GM12878 (cell line): ENCODE measurements at regions not wholly inside any gene's neighbourhood (a gene's known extent, or its start where the extent isn't known, plus 50 kb on each side); places are given as distances from the start of the nearest gene placed in this dataset.

Source experiments
- ATAC-seq: fragments of 200-7000 bp; cut with Tn5 transposase; 3 replicates; pipeline ENCODE4 v1.9.1; 2020; ENCODE audit warnings: mild to moderate bottlenecking, moderate library complexity
- BruUV-seq: library from RNA; stranded (reverse); fragments of 400-500 nt; replicated peaks from 2 replicates; lab custom pipeline; 2021; lab: Mats Ljungman, UMichigan
- CTCF ChIA-PET: fragments of 300-600 bp; sonication (Branson Sonifier 250); formaldehyde crosslinking; extraction: SDS; loops from one replicate; lab custom pipeline; 2021; ENCODE audit warnings: inconsistent platforms; lab: Yijun Ruan, JAX
- POLR2A ChIA-PET: fragments of 350-600 bp; formaldehyde crosslinking; extraction: SDS; loops from one replicate; lab custom pipeline; 2021; ENCODE audit warnings: inconsistent platforms; lab: Charles Lee
- RAD21 ChIA-PET: fragments of 300-600 bp; sonication (Branson Sonifier 250); formaldehyde crosslinking; loops from one replicate; lab custom pipeline; 2023; ENCODE audit warnings: antibody characterized with exemption; ENCODE audit not compliant: unreplicated experiment; lab: Charles Lee
- SMC1A ChIA-PET: fragments of 300-600 bp; sonication (Branson Sonifier 250); formaldehyde crosslinking; loops from one replicate; lab custom pipeline; 2023; ENCODE audit not compliant: unreplicated experiment, uncharacterized antibody; lab: Charles Lee
- DNase-seq: peaks from one replicate; pipeline ENCODE4 v3.0.0-alpha.2; 2011; ENCODE audit warnings: low read depth, low spot score
- FAIRE-seq: peaks from 3 replicates; lab custom pipeline; 2011; peaks lifted over from hg19 to GRCh38; lab: Jason Lieb, UNC
- H2AFZ ChIP-seq: 2 replicates; pipeline ENCODE4 v1.6.0; 2011; ENCODE audit warnings: low read depth, low read length, control low read depth; ENCODE audit not compliant: control insufficient read depth
- H3K27ac ChIP-seq: 2 replicates; pipeline ENCODE4 v1.5.1; 2011; ENCODE audit warnings: control low read depth; ENCODE audit not compliant: control insufficient read depth, insufficient read depth
- H3K27me3 ChIP-seq, 2 experiments: replicated peaks in 1 of 2; 2 replicates each; pipeline versions ENCODE4 v1.6.0 to v1.6.1; 2011; ENCODE audit warnings: low read length in 1 of 2; ENCODE audit not compliant: control insufficient read depth in 2 of 2, insufficient read depth in 2 of 2
- H3K36me3 ChIP-seq, 2 experiments: 2 replicates each; pipeline ENCODE4 v1.5.1; 2011; ENCODE audit warnings: low read length in 1 of 2; ENCODE audit not compliant: control insufficient read depth in 2 of 2, insufficient read depth in 2 of 2
- H3K4me1 ChIP-seq: 2 replicates; pipeline ENCODE4 v1.6.1; 2011; ENCODE audit warnings: mild to moderate bottlenecking, low read length, moderate library complexity, mixed read lengths; ENCODE audit not compliant: control insufficient read depth, insufficient read depth
- H3K4me2 ChIP-seq: 2 replicates; pipeline ENCODE4 v1.6.0; 2011; ENCODE audit warnings: control low read depth; ENCODE audit not compliant: control insufficient read depth, insufficient read depth
- H3K4me3 ChIP-seq: fragments of 200-600 bp; sonication (generic); 2 replicates; pipeline ENCODE4 v1.5.1; 2016
- H3K79me2 ChIP-seq: 2 replicates; pipeline ENCODE4 v1.6.0; 2011; ENCODE audit warnings: low read length; ENCODE audit not compliant: control insufficient read depth, insufficient read depth
- H3K9ac ChIP-seq: 2 replicates; pipeline ENCODE4 v1.8.0; 2011; ENCODE audit warnings: low read length, control low read depth, mixed read lengths; ENCODE audit not compliant: control insufficient read depth, insufficient read depth
- H3K9me3 ChIP-seq: replicated peaks from 3 replicates; pipeline ENCODE4 v1.5.1; 2011; ENCODE audit warnings: mild to moderate bottlenecking, low read length; ENCODE audit not compliant: control insufficient read depth, insufficient read depth
- H4K20me1 ChIP-seq: 2 replicates; pipeline ENCODE4 v1.6.0; 2011; ENCODE audit not compliant: control insufficient read depth, insufficient read depth
- BHLHE40 ChIP-seq, 2 experiments: fragments of 450-650 bp in 1 of 2; IDR thresholded peaks; 2 replicates each; pipeline ENCODE4 v1.6.1; 2011 to 2017; ENCODE audit warnings: low read depth in 2 of 2, borderline replicate concordance in 1 of 2, improper control_type of control experiment in 1 of 2, low read length in 1 of 2, mild to moderate bottlenecking in 1 of 2
- CHD2 ChIP-seq: IDR thresholded peaks from 2 replicates; pipeline ENCODE4 v1.6.1; 2011; ENCODE audit warnings: low read depth, low read length, improper control_type of control experiment, borderline replicate concordance
- NBN ChIP-seq: fragments of 450-650 bp; IDR thresholded peaks from 2 replicates; pipeline ENCODE4 v1.6.1; 2016
- SREBF1 ChIP-seq: IDR thresholded peaks from 2 replicates; pipeline ENCODE4 v1.6.1; 2012; ENCODE audit warnings: mild to moderate bottlenecking, low read length
- ZBTB11 ChIP-seq: fragments of 450-650 bp; formaldehyde crosslinking; IDR thresholded peaks from 2 replicates; pipeline ENCODE4 v1.5.0; 2022; ENCODE audit warnings: mild to moderate bottlenecking, missing genetic modification characterization
- WGBS: methylation state at CpG from one replicate; pipeline ENCODE4 v1.1.6; 2016; ENCODE audit warnings: low lambda C conversion rate; ENCODE audit not compliant: insufficient replicate concordance, insufficient coverage; ENCODE audit errors: missing lambda C conversion rate; 5-methylcytosine and 5-hydroxymethylcytosine counted together
- in situ Hi-C: fragments of 300-500 bp; cut with MboI; formaldehyde crosslinking; loops from 9 replicates; pipeline ENCODE4 v1.14.3; 2018; ENCODE audit warnings: mixed read lengths
- intact Hi-C: fragments of 100-400 bp; cut with micrococcal nuclease; formaldehyde crosslinking; loops from one replicate; pipeline ENCODE4 v1.14.2; 2022; ENCODE audit not compliant: unreplicated experiment
- TF ChIP-seq, protein P1 (sequence below): fragments of 450-650 bp; conservative IDR thresholded peaks from 2 replicates; pipeline ENCODE4 v1.6.1; 2017; ENCODE audit warnings: mild to moderate bottlenecking, moderate library complexity
- TF ChIP-seq, protein P2 (sequence below): fragments of 450-650 bp; IDR thresholded peaks from 2 replicates; pipeline ENCODE4 v1.6.1; 2016; ENCODE audit warnings: mild to moderate bottlenecking

- WGBS, result 0% methylated on average over 1 of the region's 1 CpG
- ChIA-PET RAD21 (no interaction called here), CTCF (no interaction called here), SMC1A (no interaction called here), POLR2A (no interaction called here)
- no peaks in the 10 kb centered on the region; the same call in 2 of the 3 replicates for H3K9me3 ChIP-seq
- no peaks in the 10 kb centered on the region for H3K27me3 ChIP-seq
- no peak overlapping the region for H3K4me2 ChIP-seq
- no TSS peak for BruUV-seq
- no peak overlapping the region for H3K4me3 ChIP-seq
- ATAC-seq, result no peak
- in situ Hi-C loops, result no loop called here
- no peak overlapping the region for H3K27ac ChIP-seq
- intact Hi-C loops, result no loop called here
- H3K36me3 ChIP-seq, result no peaks in the 10 kb centered on the region
- H2AFZ ChIP-seq, result no peak overlapping the region
- no peak for DNase-seq
- no peaks in the 10 kb centered on the region for H3K4me1 ChIP-seq
- H3K79me2 ChIP-seq, result no peaks in the 10 kb centered on the region
- H4K20me1 ChIP-seq, result no peaks in the 10 kb centered on the region
- no peak overlapping the region for H3K9ac ChIP-seq
- FAIRE-seq, result no peak
- TF ChIP-seq CHD2 (no peak), SREBF1 (no peak), NBN (no peak), BHLHE40 (IDR thresholded peaks at IDR 0.05; ENCODE audit: borderline replicate concordance in 1 of 2, low read depth in 2 of 2, low read length in 1 of 2) (no peak), ZBTB11 (CRISPR knock-in tag) (no peak)
- TF ChIP-seq, protein P1, sequence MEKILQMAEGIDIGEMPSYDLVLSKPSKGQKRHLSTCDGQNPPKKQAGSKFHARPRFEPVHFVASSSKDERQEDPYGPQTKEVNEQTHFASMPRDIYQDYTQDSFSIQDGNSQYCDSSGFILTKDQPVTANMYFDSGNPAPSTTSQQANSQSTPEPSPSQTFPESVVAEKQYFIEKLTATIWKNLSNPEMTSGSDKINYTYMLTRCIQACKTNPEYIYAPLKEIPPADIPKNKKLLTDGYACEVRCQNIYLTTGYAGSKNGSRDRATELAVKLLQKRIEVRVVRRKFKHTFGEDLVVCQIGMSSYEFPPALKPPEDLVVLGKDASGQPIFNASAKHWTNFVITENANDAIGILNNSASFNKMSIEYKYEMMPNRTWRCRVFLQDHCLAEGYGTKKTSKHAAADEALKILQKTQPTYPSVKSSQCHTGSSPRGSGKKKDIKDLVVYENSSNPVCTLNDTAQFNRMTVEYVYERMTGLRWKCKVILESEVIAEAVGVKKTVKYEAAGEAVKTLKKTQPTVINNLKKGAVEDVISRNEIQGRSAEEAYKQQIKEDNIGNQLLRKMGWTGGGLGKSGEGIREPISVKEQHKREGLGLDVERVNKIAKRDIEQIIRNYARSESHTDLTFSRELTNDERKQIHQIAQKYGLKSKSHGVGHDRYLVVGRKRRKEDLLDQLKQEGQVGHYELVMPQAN, result no peak
- TF ChIP-seq, protein P2, sequence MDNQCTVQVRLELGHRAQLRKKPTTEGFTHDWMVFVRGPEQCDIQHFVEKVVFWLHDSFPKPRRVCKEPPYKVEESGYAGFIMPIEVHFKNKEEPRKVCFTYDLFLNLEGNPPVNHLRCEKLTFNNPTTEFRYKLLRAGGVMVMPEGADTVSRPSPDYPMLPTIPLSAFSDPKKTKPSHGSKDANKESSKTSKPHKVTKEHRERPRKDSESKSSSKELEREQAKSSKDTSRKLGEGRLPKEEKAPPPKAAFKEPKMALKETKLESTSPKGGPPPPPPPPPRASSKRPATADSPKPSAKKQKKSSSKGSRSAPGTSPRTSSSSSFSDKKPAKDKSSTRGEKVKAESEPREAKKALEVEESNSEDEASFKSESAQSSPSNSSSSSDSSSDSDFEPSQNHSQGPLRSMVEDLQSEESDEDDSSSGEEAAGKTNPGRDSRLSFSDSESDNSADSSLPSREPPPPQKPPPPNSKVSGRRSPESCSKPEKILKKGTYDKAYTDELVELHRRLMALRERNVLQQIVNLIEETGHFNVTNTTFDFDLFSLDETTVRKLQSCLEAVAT, result no peak
These were observed 170.3 kb downstream of the TSHZ3 start for GRCh38 chr19:31178833-31179470.
